ENCODE measurements at regions not wholly inside any gene's neighbourhood (a gene's known extent, or its start where the extent isn't known, plus 50 kb on each side); places are given as distances from the start of the nearest gene placed in this dataset.
"Not testable (repeated sequence)": the region's sequence is repeated elsewhere in the genome, so short reads cannot be mapped to it uniquely, and the experiment has no call there.

- H3K27me3 ChIP-seq (ENCODE audit: low read depth, low read length): no peaks in the 10 kb centered on the region
- H3K9me3 ChIP-seq (ENCODE audit: control insufficient read depth in 1 of 2, low read length in 2 of 2): no peaks in the 10 kb centered on the region
- no peaks in the 10 kb centered on the region for H3K4me1 ChIP-seq (ENCODE audit: control insufficient read depth in 1 of 2, insufficient read depth in 2 of 2, low read length in 2 of 2)
- H3K27ac ChIP-seq (ENCODE audit: low read length): no peak overlapping the region
- H3K4me3 ChIP-seq (ENCODE audit: low read depth in 1 of 2, low read length in 2 of 2): no peak overlapping the region
- H3K36me3 ChIP-seq (ENCODE audit: control insufficient read depth in 1 of 2, insufficient read depth in 2 of 2, low read length in 2 of 2): no peaks in the 10 kb centered on the region
Observed at GRCh38 chr12:104906695-104907094, 51.4 kb downstream of the SLC41A2 start.

GRCh38 chr12:104905446-104905845 is 52.6 kb downstream of the SLC41A2 start:
- not testable (repeated sequence) for H3K36me3 ChIP-seq (ENCODE audit: control insufficient read depth in 1 of 2, insufficient read depth in 2 of 2, low read length in 2 of 2); H3K4me3 ChIP-seq (ENCODE audit: low read depth in 1 of 2, low read length in 2 of 2); H3K4me1 ChIP-seq (ENCODE audit: control insufficient read depth in 1 of 2, insufficient read depth in 2 of 2, low read length in 2 of 2); H3K27me3 ChIP-seq (ENCODE audit: low read depth, low read length); H3K9me3 ChIP-seq (ENCODE audit: control insufficient read depth in 1 of 2, low read length in 2 of 2); H3K27ac ChIP-seq (ENCODE audit: low read length)

GRCh38 chr12:104903648-104904423 is 54.3 kb downstream of the SLC41A2 start:
- H3K4me3 ChIP-seq (ENCODE audit: low read depth in 1 of 2, low read length in 2 of 2): no peak overlapping the region
- H3K27ac ChIP-seq (ENCODE audit: low read length): no peak overlapping the region
- no peaks in the 10 kb centered on the region for H3K36me3 ChIP-seq (ENCODE audit: control insufficient read depth in 1 of 2, insufficient read depth in 2 of 2, low read length in 2 of 2)
- peaks cover 0 to 9% of the 10 kb centered on the region in 2 donors for H3K9me3 ChIP-seq (ENCODE audit: control insufficient read depth in 1 of 2, low read length in 2 of 2)
- no peaks in the 10 kb centered on the region for H3K4me1 ChIP-seq (ENCODE audit: control insufficient read depth in 1 of 2, insufficient read depth in 2 of 2, low read length in 2 of 2)
- H3K27me3 ChIP-seq (ENCODE audit: low read depth, low read length): no peaks in the 10 kb centered on the region

- Histone ChIP-seq H3K4me1 (ENCODE audit: control insufficient read depth in 1 of 2, insufficient read depth in 2 of 2, low read length in 2 of 2) (no peaks in the 10 kb centered on the region), H3K27me3 (ENCODE audit: low read depth, low read length) (no peaks in the 10 kb centered on the region)
Observed at GRCh38 chr12:104902125-104902524, 56.0 kb downstream of the SLC41A2 start.

GRCh38 chr12:104896710-104897109 is 61.4 kb downstream of the SLC41A2 start:
- Histone ChIP-seq H3K27ac (ENCODE audit: low read length) (no peak overlapping the region), H3K9me3 (ENCODE audit: control insufficient read depth in 1 of 2, low read length in 2 of 2) (peaks cover 0 to 9% of the 10 kb centered on the region in 2 donors), H3K36me3 (ENCODE audit: control insufficient read depth in 1 of 2, insufficient read depth in 2 of 2, low read length in 2 of 2) (no peaks in the 10 kb centered on the region), H3K4me1 (ENCODE audit: control insufficient read depth in 1 of 2, insufficient read depth in 2 of 2, low read length in 2 of 2) (no peaks in the 10 kb centered on the region), H3K4me3 (ENCODE audit: low read depth in 1 of 2, low read length in 2 of 2) (no peak overlapping the region), H3K27me3 (ENCODE audit: low read depth, low read length) (no peaks in the 10 kb centered on the region)

More at GRCh38 chr12:104902125-104902524, 56.0 kb downstream of the SLC41A2 start:
- H3K9me3 ChIP-seq (ENCODE audit: control insufficient read depth in 1 of 2, low read length in 2 of 2): peaks cover 0 to 9% of the 10 kb centered on the region in 2 donors
- no peak overlapping the region for H3K27ac ChIP-seq (ENCODE audit: low read length)
- no peaks in the 10 kb centered on the region for H3K36me3 ChIP-seq (ENCODE audit: control insufficient read depth in 1 of 2, insufficient read depth in 2 of 2, low read length in 2 of 2)
- no peak overlapping the region for H3K4me3 ChIP-seq (ENCODE audit: low read depth in 1 of 2, low read length in 2 of 2)

GRCh38 chr12:104896146-104896545 is 61.9 kb downstream of the SLC41A2 start:
- Histone ChIP-seq H3K9me3 (ENCODE audit: control insufficient read depth in 1 of 2, low read length in 2 of 2) (peaks cover 0 to 9% of the 10 kb centered on the region in 2 donors), H3K4me1 (ENCODE audit: control insufficient read depth in 1 of 2, insufficient read depth in 2 of 2, low read length in 2 of 2) (no peaks in the 10 kb centered on the region), H3K36me3 (ENCODE audit: control insufficient read depth in 1 of 2, insufficient read depth in 2 of 2, low read length in 2 of 2) (no peaks in the 10 kb centered on the region), H3K4me3 (ENCODE audit: low read depth in 1 of 2, low read length in 2 of 2) (no peak overlapping the region), H3K27ac (ENCODE audit: low read length) (no peak overlapping the region), H3K27me3 (ENCODE audit: low read depth, low read length) (no peaks in the 10 kb centered on the region)

- peaks cover 0 to 9% of the 10 kb centered on the region in 2 donors for H3K9me3 ChIP-seq (ENCODE audit: control insufficient read depth in 1 of 2, low read length in 2 of 2)
- H3K4me1 ChIP-seq (ENCODE audit: control insufficient read depth in 1 of 2, insufficient read depth in 2 of 2, low read length in 2 of 2): no peaks in the 10 kb centered on the region
Observed at GRCh38 chr12:104895415-104895814, 62.7 kb downstream of the SLC41A2 start.

GRCh38 chr12:104890476-104891096 is 67.5 kb downstream of the SLC41A2 start:
- H3K27ac ChIP-seq (ENCODE audit: low read length): no peak overlapping the region
- no peak overlapping the region for H3K4me3 ChIP-seq (ENCODE audit: low read depth in 1 of 2, low read length in 2 of 2)
- H3K27me3 ChIP-seq (ENCODE audit: low read depth, low read length): no peaks in the 10 kb centered on the region
- no peaks in the 10 kb centered on the region for H3K4me1 ChIP-seq (ENCODE audit: control insufficient read depth in 1 of 2, insufficient read depth in 2 of 2, low read length in 2 of 2)
- H3K36me3 ChIP-seq (ENCODE audit: control insufficient read depth in 1 of 2, insufficient read depth in 2 of 2, low read length in 2 of 2): no peaks in the 10 kb centered on the region
- no peaks in the 10 kb centered on the region for H3K9me3 ChIP-seq (ENCODE audit: control insufficient read depth in 1 of 2, low read length in 2 of 2)

More at GRCh38 chr12:104895415-104895814, 62.7 kb downstream of the SLC41A2 start:
- Histone ChIP-seq H3K27me3 (ENCODE audit: low read depth, low read length) (no peaks in the 10 kb centered on the region), H3K27ac (ENCODE audit: low read length) (no peak overlapping the region), H3K36me3 (ENCODE audit: control insufficient read depth in 1 of 2, insufficient read depth in 2 of 2, low read length in 2 of 2) (no peaks in the 10 kb centered on the region), H3K4me3 (ENCODE audit: low read depth in 1 of 2, low read length in 2 of 2) (no peak overlapping the region)

- no peaks in the 10 kb centered on the region for H3K27me3 ChIP-seq (ENCODE audit: low read depth, low read length)
- H3K27ac ChIP-seq (ENCODE audit: low read length): no peak overlapping the region
- H3K4me1 ChIP-seq (ENCODE audit: control insufficient read depth in 1 of 2, insufficient read depth in 2 of 2, low read length in 2 of 2): no peaks in the 10 kb centered on the region
- no peak overlapping the region for H3K4me3 ChIP-seq (ENCODE audit: low read depth in 1 of 2, low read length in 2 of 2)
- H3K36me3 ChIP-seq (ENCODE audit: control insufficient read depth in 1 of 2, insufficient read depth in 2 of 2, low read length in 2 of 2): no peaks in the 10 kb centered on the region
- no peaks in the 10 kb centered on the region for H3K9me3 ChIP-seq (ENCODE audit: control insufficient read depth in 1 of 2, low read length in 2 of 2)
Observed at GRCh38 chr12:104889735-104890134, 68.4 kb downstream of the SLC41A2 start.

- Histone ChIP-seq H3K27me3 (ENCODE audit: low read depth, low read length) (no peaks in the 10 kb centered on the region), H3K9me3 (ENCODE audit: control insufficient read depth in 1 of 2, low read length in 2 of 2) (no peaks in the 10 kb centered on the region), H3K4me1 (ENCODE audit: control insufficient read depth in 1 of 2, insufficient read depth in 2 of 2, low read length in 2 of 2) (no peaks in the 10 kb centered on the region), H3K36me3 (ENCODE audit: control insufficient read depth in 1 of 2, insufficient read depth in 2 of 2, low read length in 2 of 2) (no peaks in the 10 kb centered on the region), H3K27ac (ENCODE audit: low read length) (no peak overlapping the region), H3K4me3 (ENCODE audit: low read depth in 1 of 2, low read length in 2 of 2) (no peak overlapping the region)
Observed at GRCh38 chr12:104888892-104889291, 69.2 kb downstream of the SLC41A2 start.

- H3K27me3 ChIP-seq (ENCODE audit: low read depth, low read length): no peaks in the 10 kb centered on the region
- no peaks in the 10 kb centered on the region for H3K9me3 ChIP-seq (ENCODE audit: control insufficient read depth in 1 of 2, low read length in 2 of 2)
- no peak overlapping the region for H3K27ac ChIP-seq (ENCODE audit: low read length)
- H3K4me3 ChIP-seq (ENCODE audit: low read depth in 1 of 2, low read length in 2 of 2): no peak overlapping the region
- no peaks in the 10 kb centered on the region for H3K36me3 ChIP-seq (ENCODE audit: control insufficient read depth in 1 of 2, insufficient read depth in 2 of 2, low read length in 2 of 2)
- H3K4me1 ChIP-seq (ENCODE audit: control insufficient read depth in 1 of 2, insufficient read depth in 2 of 2, low read length in 2 of 2): no peaks in the 10 kb centered on the region
Observed at GRCh38 chr12:104888481-104888880, 69.6 kb downstream of the SLC41A2 start.
